Jurkat, Clone E6-1 (cell line): ENCODE measurements at regions not wholly inside any gene's neighbourhood (a gene's known extent, or its start where the extent isn't known, plus 50 kb on each side); places are given as distances from the start of the nearest gene placed in this dataset.
"Not testable (repeated sequence)": the region's sequence is repeated elsewhere in the genome, so short reads cannot be mapped to it uniquely, and the experiment has no call there.

Source experiments
- DNase-seq: peaks from one replicate; pipeline ENCODE4 v3.0.0-alpha.2; 2011; ENCODE audit warnings: low read depth, low spot score
- H3K4me3 ChIP-seq: 2 replicates; pipeline ENCODE4 v1.5.1; 2011; ENCODE audit warnings: mild to moderate bottlenecking, low read length, control low read depth, moderate library complexity

- DNase-seq: no peak
- H3K4me3 ChIP-seq: no peak overlapping the region
Measured at GRCh38 chr1:184826001-184826400, 71.3 kb upstream of the EDEM3 start.

- no peak overlapping the region for H3K4me3 ChIP-seq
- no peak for DNase-seq
Measured at GRCh38 chr1:184825571-184825970, 70.9 kb upstream of the EDEM3 start.

GRCh38 chr1:184824691-184825323, 70.1 kb upstream of the EDEM3 start:
- no peak overlapping the region for H3K4me3 ChIP-seq
- DNase-seq: no peak

GRCh38 chr1:184823080-184823479, 68.4 kb upstream of the EDEM3 start:
- no peak overlapping the region for H3K4me3 ChIP-seq
- DNase-seq: no peak

- no peak for DNase-seq
- H3K4me3 ChIP-seq: no peak overlapping the region
Measured at GRCh38 chr1:184822267-184822666, 67.6 kb upstream of the EDEM3 start.

GRCh38 chr1:184821658-184822057, 67.0 kb upstream of the EDEM3 start:
- DNase-seq: no peak
- no peak overlapping the region for H3K4me3 ChIP-seq

GRCh38 chr1:184820956-184821355, 66.3 kb upstream of the EDEM3 start:
- no peak overlapping the region for H3K4me3 ChIP-seq
- DNase-seq: no peak

GRCh38 chr1:184820218-184820750, 65.6 kb upstream of the EDEM3 start:
- H3K4me3 ChIP-seq: no peak overlapping the region
- no peak for DNase-seq

GRCh38 chr1:184818646-184819045, 64.0 kb upstream of the EDEM3 start:
- DNase-seq: no peak

GRCh38 chr1:184817003-184817402, 62.3 kb upstream of the EDEM3 start:
- not testable (repeated sequence) for DNase-seq, H3K4me3 ChIP-seq

More at GRCh38 chr1:184818646-184819045, 64.0 kb upstream of the EDEM3 start:
- H3K4me3 ChIP-seq: no peak overlapping the region

- DNase-seq: no peak
- no peak overlapping the region for H3K4me3 ChIP-seq
Measured at GRCh38 chr1:184813528-184814089, 59.0 kb upstream of the EDEM3 start.

- no peak for DNase-seq
Measured at GRCh38 chr1:184811439-184812111, 56.9 kb upstream of the EDEM3 start.

GRCh38 chr1:184810735-184811343, 56.2 kb upstream of the EDEM3 start:
- no peak overlapping the region for H3K4me3 ChIP-seq
- DNase-seq: no peak

More at GRCh38 chr1:184811439-184812111, 56.9 kb upstream of the EDEM3 start:
- H3K4me3 ChIP-seq: no peak overlapping the region

- H3K4me3 ChIP-seq: no peak overlapping the region
- DNase-seq: no peak
Measured at GRCh38 chr1:184806296-184806721, 51.7 kb upstream of the EDEM3 start.

- DNase-seq: peak; percentile 57
- H3K4me3 ChIP-seq: no peak overlapping the region
Measured at GRCh38 chr1:184805667-184806295, 51.1 kb upstream of the EDEM3 start.
